ENCODE measurements at regions not wholly inside any gene's neighbourhood (a gene's known extent, or its start where the extent isn't known, plus 50 kb on each side); places are given as distances from the start of the nearest gene placed in this dataset.

DNA sequence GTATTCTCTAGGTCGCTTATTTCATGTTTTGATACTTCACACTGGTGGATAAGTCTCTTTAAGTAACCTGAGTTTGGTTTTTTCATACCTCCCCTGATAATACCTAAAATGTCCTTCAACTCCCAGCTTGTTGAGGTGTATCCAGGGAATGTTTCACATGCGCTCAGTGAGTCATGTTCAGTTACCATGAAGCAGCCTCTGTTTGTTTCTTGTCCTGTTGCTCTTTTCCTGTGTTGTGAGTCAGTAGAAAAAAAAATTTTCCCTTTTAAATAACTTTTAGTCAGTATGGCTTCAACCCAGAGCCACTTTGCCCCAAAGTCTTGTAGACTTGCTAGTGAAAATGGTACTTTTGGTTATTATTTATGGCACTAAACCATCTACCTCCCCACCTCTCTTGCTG lies 278.4 kb upstream of the ZPLD1 start:
- no peak overlapping the region for H3K23ac ChIP-seq (ENCODE audit: low read depth, low read length, poor library complexity)
- H2BK15ac ChIP-seq (ENCODE audit: low read length) = no peak overlapping the region
- H4K8ac ChIP-seq (ENCODE audit: low read depth, low read length) = no peak overlapping the region
- H2BK5ac ChIP-seq (ENCODE audit: low read length) = no peak overlapping the region
- H3K27ac ChIP-seq (replicated peaks; ENCODE audit: low read length) = no peak overlapping the region
- no peak overlapping the region for H2BK120ac ChIP-seq (ENCODE audit: low read depth, low read length)
- H4K91ac ChIP-seq (ENCODE audit: low read depth, low read length, poor library complexity) = no peak overlapping the region
- no peak overlapping the region for H2AK5ac ChIP-seq (ENCODE audit: low read depth, low read length)
- no peak overlapping the region for H3K9ac ChIP-seq (ENCODE audit: low read depth, low read length, poor library complexity)
- DNase-seq (ENCODE audit: low spot score) = no peak
- no peak overlapping the region for H3K4me3 ChIP-seq (ENCODE audit: low read length in 2 of 2)
- no peak overlapping the region for H3K4ac ChIP-seq (ENCODE audit: low read length)
- H3K14ac ChIP-seq (ENCODE audit: low read length) = no peak overlapping the region
- H3K36me3 ChIP-seq (replicated peaks in 1 of 2; ENCODE audit: control insufficient read depth in 2 of 2, insufficient read depth in 2 of 2, low read length in 2 of 2) = no peaks in the 10 kb centered on the region
- H3K27me3 ChIP-seq (ENCODE audit: control insufficient read depth in 3 of 3, insufficient read depth in 3 of 3, low read depth in 1 of 3, low read length in 3 of 3) = no peaks in the 10 kb centered on the region
- no peaks in the 10 kb centered on the region for H3K79me1 ChIP-seq (ENCODE audit: low read depth, low read length)
- no peaks in the 10 kb centered on the region for H3K4me1 ChIP-seq (ENCODE audit: control insufficient read depth in 2 of 2, insufficient read depth in 1 of 2, low read depth in 1 of 2, low read length in 2 of 2)
- no peak overlapping the region for H3K4me2 ChIP-seq (ENCODE audit: insufficient read depth, low read length, poor library complexity, severe bottlenecking)
- peaks cover 0 to 6% of the 10 kb centered on the region in 2 donors for H3K9me3 ChIP-seq (replicated peaks in 1 of 2; ENCODE audit: control insufficient read depth in 2 of 2, insufficient read depth in 1 of 2, low read depth in 1 of 2, low read length in 2 of 2)
- H3K18ac ChIP-seq (ENCODE audit: low read length) = no peak overlapping the region
- H2BK12ac ChIP-seq (ENCODE audit: low read length) = no peak overlapping the region
- WGBS, 2 donors (ENCODE audit: extremely low coverage in 2 of 2, insufficient read length in 2 of 2, insufficient replicate concordance in 1 of 2) = no CpG with 5 or more reads among the region's 2 CpGs
- H2AFZ ChIP-seq (ENCODE audit: low read length) = no peak overlapping the region

DNA sequence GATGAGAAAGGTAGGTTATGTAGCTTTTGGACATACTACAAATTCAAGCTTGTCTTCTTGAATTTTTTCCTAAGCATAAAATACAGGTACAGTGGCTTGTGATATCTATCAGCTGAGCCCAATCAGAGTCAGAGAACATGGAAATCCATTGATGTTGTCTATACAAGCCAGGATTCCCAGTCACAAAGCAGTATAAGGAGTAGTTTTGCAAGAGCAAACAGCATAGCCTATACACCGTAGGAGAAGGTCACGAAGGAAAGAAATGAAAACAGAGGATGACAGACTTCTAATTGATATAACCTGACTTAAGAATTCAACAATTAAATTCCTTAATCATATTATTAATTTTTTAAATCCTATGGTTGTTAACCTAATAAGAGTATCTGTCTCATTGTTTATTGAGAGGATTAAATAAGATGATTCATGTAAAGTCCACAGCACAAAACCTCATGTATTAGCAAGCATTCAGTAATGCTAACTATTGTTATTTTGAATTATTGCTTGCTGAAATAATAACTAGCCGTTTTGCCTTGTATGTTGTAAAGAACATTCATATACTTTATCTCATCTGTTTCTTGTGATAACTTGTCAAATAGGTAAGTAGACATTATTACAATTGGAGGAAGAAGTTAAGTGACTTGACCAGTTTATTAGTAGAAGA lies 276.6 kb upstream of the ZPLD1 start:
- Histone ChIP-seq H3K36me3 (replicated peaks in 1 of 2; ENCODE audit: control insufficient read depth in 2 of 2, insufficient read depth in 2 of 2, low read length in 2 of 2) (no peaks in the 10 kb centered on the region), H3K4ac (ENCODE audit: low read length) (no peak overlapping the region), H4K91ac (ENCODE audit: low read depth, low read length, poor library complexity) (no peak overlapping the region), H3K27ac (replicated peaks; ENCODE audit: low read length) (no peak overlapping the region), H3K27me3 (ENCODE audit: control insufficient read depth in 3 of 3, insufficient read depth in 3 of 3, low read depth in 1 of 3, low read length in 3 of 3) (no peaks in the 10 kb centered on the region), H2AK5ac (ENCODE audit: low read depth, low read length) (no peak overlapping the region), H3K4me1 (ENCODE audit: control insufficient read depth in 2 of 2, insufficient read depth in 1 of 2, low read depth in 1 of 2, low read length in 2 of 2) (no peaks in the 10 kb centered on the region), H3K4me2 (ENCODE audit: insufficient read depth, low read length, poor library complexity, severe bottlenecking) (no peak overlapping the region), H2BK12ac (ENCODE audit: low read length) (no peak overlapping the region), H3K18ac (ENCODE audit: low read length) (no peak overlapping the region), H3K9ac (ENCODE audit: low read depth, low read length, poor library complexity) (no peak overlapping the region), H3K9me3 (replicated peaks in 1 of 2; ENCODE audit: control insufficient read depth in 2 of 2, insufficient read depth in 1 of 2, low read depth in 1 of 2, low read length in 2 of 2) (no peaks in the 10 kb centered on the region), H2BK5ac (ENCODE audit: low read length) (no peak overlapping the region), H2BK15ac (ENCODE audit: low read length) (no peak overlapping the region), H3K14ac (ENCODE audit: low read length) (no peak overlapping the region), H3K4me3 (ENCODE audit: low read length in 2 of 2) (no peak overlapping the region), H4K8ac (ENCODE audit: low read depth, low read length) (no peak overlapping the region), H3K79me1 (ENCODE audit: low read depth, low read length) (no peaks in the 10 kb centered on the region), H2AFZ (ENCODE audit: low read length) (no peak overlapping the region), H3K23ac (ENCODE audit: low read depth, low read length, poor library complexity) (no peak overlapping the region), H2BK120ac (ENCODE audit: low read depth, low read length) (no peak overlapping the region)
- WGBS, 2 donors (ENCODE audit: extremely low coverage in 2 of 2, insufficient read length in 2 of 2, insufficient replicate concordance in 1 of 2) = no CpG with 5 or more reads among the region's 3 CpGs
- DNase-seq (ENCODE audit: low spot score) = no peak

DNA sequence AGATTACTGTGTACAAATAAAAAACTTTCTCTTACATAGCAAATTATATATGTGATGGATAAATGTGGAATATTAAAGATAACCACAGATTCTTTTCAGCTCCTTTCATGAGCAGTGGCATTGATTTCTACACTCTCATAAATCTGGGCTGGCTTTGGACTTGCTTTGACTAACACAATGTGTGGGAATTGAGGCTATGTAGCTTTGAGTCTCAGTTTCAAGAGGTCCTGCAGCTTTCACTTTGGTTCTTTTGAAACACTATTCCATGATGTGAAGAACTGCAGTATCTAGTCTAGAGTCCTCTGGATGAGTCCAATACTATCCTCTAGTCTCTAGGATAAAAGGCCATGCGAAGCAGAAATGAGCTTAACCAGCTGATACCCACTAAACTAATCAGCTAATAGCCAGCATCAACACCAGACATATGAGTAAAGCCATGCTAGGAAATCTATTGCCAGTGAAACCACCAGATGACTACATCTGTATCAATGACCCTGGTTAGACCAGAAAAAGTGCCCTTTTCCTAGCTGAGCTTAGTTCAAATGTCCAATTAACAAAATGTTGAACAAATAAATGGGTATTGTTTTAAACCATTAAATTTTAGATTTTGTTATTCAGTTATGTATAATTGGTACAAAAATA lies 274.9 kb upstream of the ZPLD1 start:
- Histone ChIP-seq H3K4me2 (ENCODE audit: insufficient read depth, low read length, poor library complexity, severe bottlenecking) (no peak overlapping the region), H3K4ac (ENCODE audit: low read length) (no peak overlapping the region), H3K27me3 (ENCODE audit: control insufficient read depth in 3 of 3, insufficient read depth in 3 of 3, low read depth in 1 of 3, low read length in 3 of 3) (no peaks in the 10 kb centered on the region), H3K4me1 (ENCODE audit: control insufficient read depth in 2 of 2, insufficient read depth in 1 of 2, low read depth in 1 of 2, low read length in 2 of 2) (no peaks in the 10 kb centered on the region), H2BK120ac (ENCODE audit: low read depth, low read length) (no peak overlapping the region), H3K27ac (replicated peaks; ENCODE audit: low read length) (no peak overlapping the region), H3K79me1 (ENCODE audit: low read depth, low read length) (no peaks in the 10 kb centered on the region), H2BK15ac (ENCODE audit: low read length) (no peak overlapping the region), H4K8ac (ENCODE audit: low read depth, low read length) (no peak overlapping the region), H2AK5ac (ENCODE audit: low read depth, low read length) (no peak overlapping the region), H3K14ac (ENCODE audit: low read length) (no peak overlapping the region), H3K9ac (ENCODE audit: low read depth, low read length, poor library complexity) (no peak overlapping the region), H2AFZ (ENCODE audit: low read length) (no peak overlapping the region), H2BK12ac (ENCODE audit: low read length) (no peak overlapping the region), H3K9me3 (replicated peaks in 1 of 2; ENCODE audit: control insufficient read depth in 2 of 2, insufficient read depth in 1 of 2, low read depth in 1 of 2, low read length in 2 of 2) (no peaks in the 10 kb centered on the region), H2BK5ac (ENCODE audit: low read length) (no peak overlapping the region), H3K36me3 (replicated peaks in 1 of 2; ENCODE audit: control insufficient read depth in 2 of 2, insufficient read depth in 2 of 2, low read length in 2 of 2) (no peaks in the 10 kb centered on the region), H3K4me3 (ENCODE audit: low read length in 2 of 2) (no peak overlapping the region), H3K23ac (ENCODE audit: low read depth, low read length, poor library complexity) (no peak overlapping the region), H3K18ac (ENCODE audit: low read length) (no peak overlapping the region), H4K91ac (ENCODE audit: low read depth, low read length, poor library complexity) (no peak overlapping the region)
- no peak for DNase-seq (ENCODE audit: low spot score)
- WGBS, 2 donors (ENCODE audit: extremely low coverage in 2 of 2, insufficient read length in 2 of 2, insufficient replicate concordance in 1 of 2) = no CpG with 5 or more reads among the region's 1 CpG

DNA sequence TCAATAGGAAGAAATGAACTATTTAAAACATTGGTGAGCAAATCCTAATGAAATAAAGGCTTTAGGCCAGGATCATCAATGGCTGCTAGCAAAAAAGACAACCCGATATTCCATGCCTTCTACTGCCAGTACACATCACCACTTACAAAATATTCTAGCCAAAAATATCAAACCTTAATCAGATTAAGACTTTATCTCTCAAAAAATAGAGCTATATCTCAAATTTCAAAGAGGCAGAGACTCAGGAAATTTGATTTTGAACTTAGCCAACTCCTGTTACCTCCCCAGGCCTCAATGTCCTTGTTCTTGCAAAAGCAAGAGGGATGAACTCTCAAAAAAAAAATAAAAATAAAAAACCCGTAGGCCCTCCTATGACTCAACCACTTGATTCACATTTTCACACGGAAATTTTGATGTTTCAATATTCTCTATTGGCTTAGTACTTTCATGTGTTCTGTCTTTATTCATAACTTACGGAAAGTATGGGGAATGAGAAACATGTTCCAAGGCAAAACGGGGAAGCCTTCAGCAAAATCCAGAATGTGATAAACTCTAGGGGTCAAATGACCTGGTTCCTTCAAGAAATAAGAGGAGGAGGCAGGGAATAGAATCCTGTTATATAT lies 273.3 kb upstream of the ZPLD1 start:
- H3K27ac ChIP-seq (replicated peaks; ENCODE audit: low read length) = no peak overlapping the region
- no peak for DNase-seq (ENCODE audit: low spot score)

More for the DNA sequence above, 273.3 kb upstream of the ZPLD1 start:
- Histone ChIP-seq H4K8ac (ENCODE audit: low read depth, low read length) (no peak overlapping the region), H3K14ac (ENCODE audit: low read length) (no peak overlapping the region), H2BK120ac (ENCODE audit: low read depth, low read length) (no peak overlapping the region), H3K4me1 (ENCODE audit: control insufficient read depth in 2 of 2, insufficient read depth in 1 of 2, low read depth in 1 of 2, low read length in 2 of 2) (no peaks in the 10 kb centered on the region), H2BK12ac (ENCODE audit: low read length) (no peak overlapping the region), H3K79me1 (ENCODE audit: low read depth, low read length) (no peaks in the 10 kb centered on the region), H3K36me3 (replicated peaks in 1 of 2; ENCODE audit: control insufficient read depth in 2 of 2, insufficient read depth in 2 of 2, low read length in 2 of 2) (no peaks in the 10 kb centered on the region), H2BK5ac (ENCODE audit: low read length) (no peak overlapping the region), H4K91ac (ENCODE audit: low read depth, low read length, poor library complexity) (no peak overlapping the region), H3K9me3 (replicated peaks in 1 of 2; ENCODE audit: control insufficient read depth in 2 of 2, insufficient read depth in 1 of 2, low read depth in 1 of 2, low read length in 2 of 2) (no peaks in the 10 kb centered on the region), H3K23ac (ENCODE audit: low read depth, low read length, poor library complexity) (no peak overlapping the region), H3K18ac (ENCODE audit: low read length) (no peak overlapping the region), H3K4ac (ENCODE audit: low read length) (no peak overlapping the region), H2BK15ac (ENCODE audit: low read length) (no peak overlapping the region), H3K27me3 (ENCODE audit: control insufficient read depth in 3 of 3, insufficient read depth in 3 of 3, low read depth in 1 of 3, low read length in 3 of 3) (no peaks in the 10 kb centered on the region), H2AK5ac (ENCODE audit: low read depth, low read length) (no peak overlapping the region), H3K9ac (ENCODE audit: low read depth, low read length, poor library complexity) (no peak overlapping the region), H3K4me2 (ENCODE audit: insufficient read depth, low read length, poor library complexity, severe bottlenecking) (no peak overlapping the region), H3K4me3 (ENCODE audit: low read length in 2 of 2) (no peak overlapping the region), H2AFZ (ENCODE audit: low read length) (no peak overlapping the region)
- no CpG with 5 or more reads among the region's 5 CpGs for WGBS, 2 donors (ENCODE audit: extremely low coverage in 2 of 2, insufficient read length in 2 of 2, insufficient replicate concordance in 1 of 2)
